H1 (cell line): ENCODE measurements at regions not wholly inside any gene's neighbourhood (a gene's known extent, or its start where the extent isn't known, plus 50 kb on each side); places are given as distances from the start of the nearest gene placed in this dataset.

Experiments used
- CTCF ChIA-PET: fragments of 300-600 bp; sonication (Branson Sonifier 250); formaldehyde crosslinking; loops from one replicate; lab custom pipeline; 2021; ENCODE audit not compliant: partially characterized antibody; lab: Charles Lee
- POLR2A ChIA-PET: fragments of 300-600 bp; sonication (Branson Sonifier 250); formaldehyde crosslinking; loops from one replicate; lab custom pipeline; 2021; ENCODE audit warnings: inconsistent platforms; ENCODE audit not compliant: partially characterized antibody; lab: Charles Lee
- DNase-seq, 2 experiments: peaks; one replicate each; pipeline versions ENCODE4 v3.0.0 to v3.0.0-alpha.2; 2010 to 2022; ENCODE audit warnings: low spot score in 2 of 2, low read depth in 1 of 2, mixed read lengths in 1 of 2
- FAIRE-seq: peaks from 2 replicates; lab custom pipeline; 2011; peaks lifted over from hg19 to GRCh38; lab: Jason Lieb, UNC
- H2AFZ ChIP-seq: 2 replicates; pipeline ENCODE4 v1.8.1; 2012; ENCODE audit warnings: low read length, inconsistent platforms
- H2AK5ac ChIP-seq: 2 replicates; pipeline ENCODE4 v1.6.1; 2013; ENCODE audit warnings: low read depth, low read length
- H2BK120ac ChIP-seq: replicated peaks from 2 replicates; pipeline ENCODE3; 2013; ENCODE audit warnings: low read depth, low read length, inconsistent platforms
- H2BK12ac ChIP-seq: 2 replicates; pipeline ENCODE4 v1.6.1; 2013; ENCODE audit warnings: low read depth, low read length
- H2BK15ac ChIP-seq: 2 replicates; pipeline ENCODE4 v1.6.1; 2013; ENCODE audit warnings: low read length
- H2BK20ac ChIP-seq: 2 replicates; pipeline ENCODE4 v1.6.1; 2013; ENCODE audit warnings: low read length
- H2BK5ac ChIP-seq: 2 replicates; pipeline ENCODE4 v1.6.1; 2013; ENCODE audit warnings: low read depth, low read length
- H3K14ac ChIP-seq: 2 replicates; pipeline ENCODE4 v1.6.1; 2013; ENCODE audit warnings: inconsistent platforms; ENCODE audit not compliant: insufficient read length
- H3K18ac ChIP-seq: 2 replicates; pipeline ENCODE4 v1.6.1; 2013; ENCODE audit warnings: low read length; ENCODE audit errors: extremely low read depth
- H3K23ac ChIP-seq: 2 replicates; pipeline ENCODE4 v1.6.1; 2013; ENCODE audit warnings: inconsistent platforms; ENCODE audit not compliant: insufficient read length
- H3K23me2 ChIP-seq: 2 replicates; pipeline ENCODE4 v1.6.1; 2013; ENCODE audit warnings: low read depth, low read length
- H3K27ac ChIP-seq: 2 replicates; pipeline ENCODE4 v1.6.1; 2011; ENCODE audit warnings: low read depth, low read length, inconsistent platforms
- H3K27me3 ChIP-seq, 4 experiments: replicated peaks in 1 of 4; 1 replicate in 1 of 4; 2 replicates in 3 of 4; pipeline versions ENCODE4 v1.6.1 to v1.8.1; 2011 to 2013; ENCODE audit warnings: low read length in 3 of 4, mild to moderate bottlenecking in 3 of 4, inconsistent platforms in 2 of 4, mixed read lengths in 2 of 4, moderate library complexity in 1 of 4; ENCODE audit not compliant: control insufficient read depth in 3 of 4, insufficient read depth in 3 of 4; ENCODE audit errors: extremely low read depth in 1 of 4
- H3K36me3 ChIP-seq, 4 experiments: 2 replicates each; pipeline versions ENCODE4 v1.6.1 to v1.8.1; 2011 to 2013; ENCODE audit warnings: mild to moderate bottlenecking in 4 of 4, low read length in 3 of 4, moderate library complexity in 2 of 4, control low read depth in 1 of 4, inconsistent platforms in 1 of 4; ENCODE audit not compliant: insufficient read depth in 4 of 4, control insufficient read depth in 2 of 4
- H3K4ac ChIP-seq: replicated peaks from 2 replicates; pipeline ENCODE3; 2013; ENCODE audit warnings: low read length, low read depth, mixed read lengths, inconsistent platforms; ENCODE audit not compliant: insufficient read length
- H3K4me1 ChIP-seq, 4 experiments: replicated peaks in 1 of 4; 1 replicate in 1 of 4; 2 replicates in 3 of 4; pipeline versions ENCODE4 v1.6.1 to v1.8.1; 2011 to 2013; ENCODE audit warnings: low read length in 3 of 4, inconsistent platforms in 2 of 4, mixed read lengths in 1 of 4; ENCODE audit not compliant: insufficient read depth in 4 of 4, control insufficient read depth in 3 of 4
- H3K4me2 ChIP-seq, 2 experiments: 2 replicates each; pipeline versions ENCODE4 v1.6.1 to v1.8.1; 2011 to 2013; ENCODE audit warnings: low read depth in 2 of 2, low read length in 2 of 2, control low read depth in 1 of 2, inconsistent platforms in 1 of 2, mild to moderate bottlenecking in 1 of 2; ENCODE audit not compliant: insufficient read depth in 1 of 2
- H3K4me3 ChIP-seq, 4 experiments: fragments of 200-600, 300-600 bp in 1 of 4; sonication (generic), shearing (Covaris generic), sonication (Bioruptor Twin) in 1 of 4; 2 replicates each; pipeline versions ENCODE4 v1.5.1 to v1.8.1; 2011 to 2016; ENCODE audit warnings: low read length in 4 of 4, low read depth in 3 of 4, control low read depth in 2 of 4, inconsistent platforms in 2 of 4, mild to moderate bottlenecking in 2 of 4, mixed read lengths in 1 of 4, moderate library complexity in 1 of 4; ENCODE audit not compliant: insufficient read depth in 2 of 4; ENCODE audit errors: extremely low read depth in 1 of 4
- H3K56ac ChIP-seq: replicated peaks from 2 replicates; pipeline ENCODE3; 2013; ENCODE audit warnings: low read depth, mild to moderate bottlenecking, mixed read lengths, low read length, inconsistent platforms; ENCODE audit not compliant: insufficient read length
- H3K79me1 ChIP-seq: 2 replicates; pipeline ENCODE4 v1.6.1; 2013; ENCODE audit warnings: low read depth, low read length, control low read depth
- H3K79me2 ChIP-seq, 2 experiments: 2 replicates each; pipeline versions ENCODE4 v1.6.1 to v1.8.1; 2012 to 2013; ENCODE audit warnings: low read length in 2 of 2, mild to moderate bottlenecking in 2 of 2, inconsistent platforms in 1 of 2; ENCODE audit not compliant: insufficient read depth in 2 of 2, control insufficient read depth in 1 of 2
- H3K9ac ChIP-seq, 4 experiments: replicated peaks in 1 of 4; 1 replicate in 1 of 4; 2 replicates in 3 of 4; pipeline versions ENCODE4 v1.6.1 to v1.8.1; 2011 to 2013; ENCODE audit warnings: low read depth in 3 of 4, low read length in 3 of 4, control low read depth in 2 of 4, mild to moderate bottlenecking in 2 of 4, moderate library complexity in 2 of 4, inconsistent platforms in 1 of 4; ENCODE audit errors: extremely low read depth in 1 of 4
- H3K9me3 ChIP-seq, 2 experiments: 2 replicates each; pipeline versions ENCODE4 v1.6.1 to v1.8.1; 2012 to 2013; ENCODE audit warnings: mild to moderate bottlenecking in 2 of 2, moderate library complexity in 2 of 2, control low read depth in 1 of 2, inconsistent platforms in 1 of 2, low read depth in 1 of 2, low read length in 1 of 2, mixed read lengths in 1 of 2; ENCODE audit not compliant: insufficient read depth in 2 of 2
- H4K20me1 ChIP-seq, 2 experiments: replicated peaks in 1 of 2; 2 replicates each; pipeline versions ENCODE3 to v1.8.1; 2011 to 2013; ENCODE audit warnings: inconsistent platforms in 2 of 2, low read length in 2 of 2, mild to moderate bottlenecking in 1 of 2; ENCODE audit not compliant: insufficient read depth in 2 of 2, control insufficient read depth in 1 of 2
- H4K5ac ChIP-seq: 2 replicates; pipeline ENCODE4 v1.6.1; 2013; ENCODE audit warnings: low read length, low read depth, mixed read lengths, inconsistent platforms; ENCODE audit not compliant: insufficient read length
- H4K8ac ChIP-seq: 2 replicates; pipeline ENCODE4 v1.8.0; 2013; ENCODE audit warnings: mild to moderate bottlenecking, moderate library complexity, low read length, inconsistent platforms; ENCODE audit not compliant: insufficient read depth; ENCODE audit errors: extremely low read depth
- H4K91ac ChIP-seq: replicated peaks from 2 replicates; pipeline ENCODE3; 2013; ENCODE audit warnings: low read length, mixed read lengths, inconsistent platforms; ENCODE audit not compliant: insufficient read length
- GABPA ChIP-seq: IDR thresholded peaks from 2 replicates; pipeline ENCODE4 v1.6.1; 2011; ENCODE audit warnings: mild to moderate bottlenecking, low read length, moderate library complexity, borderline replicate concordance; ENCODE audit not compliant: insufficient read depth
- HDAC6 ChIP-seq: IDR thresholded peaks from one replicate; pipeline ENCODE4 v1.7.1; 2012; ENCODE audit warnings: low read depth, mild to moderate bottlenecking, inconsistent platforms, low read length, moderate library complexity
- JUND ChIP-seq: IDR thresholded peaks from 2 replicates; pipeline ENCODE4 v1.6.1; 2011; ENCODE audit warnings: mild to moderate bottlenecking, improper control_type of control experiment, low read length
- POLR2A ChIP-seq, 2 experiments: IDR thresholded peaks; 1 replicate in 1 of 2; 2 replicates in 1 of 2; pipeline ENCODE4 v1.6.1; 2011; ENCODE audit warnings: low read depth in 2 of 2, low read length in 2 of 2, mild to moderate bottlenecking in 2 of 2; ENCODE audit errors: control extremely low read depth in 1 of 2
- POLR2AphosphoS5 ChIP-seq: IDR thresholded peaks from 2 replicates; pipeline ENCODE4 v1.6.1; 2011; ENCODE audit warnings: low read depth, low read length
- SIX5 ChIP-seq: IDR thresholded peaks from 2 replicates; pipeline ENCODE4 v1.6.1; 2011; ENCODE audit warnings: mild to moderate bottlenecking, low read depth, low read length
- TBP ChIP-seq: IDR thresholded peaks from 2 replicates; pipeline ENCODE4 v1.6.1; 2011; ENCODE audit warnings: low read depth, low read length, improper control_type of control experiment
- WGBS, 2 experiments: shearing (Covaris generic) in 1 of 2; methylation state at CpG; one replicate each; pipeline versions ENCODE4 v1.1.6 to v1.1.7; 2013 to 2015; ENCODE audit warnings: low lambda C conversion rate in 2 of 2, mixed read lengths in 2 of 2, inconsistent platforms in 1 of 2, low coverage in 1 of 2, missing lambda C conversion rate in 1 of 2; ENCODE audit not compliant: insufficient replicate concordance in 2 of 2, insufficient coverage in 1 of 2, insufficient read length in 1 of 2; ENCODE audit errors: extremely low coverage in 1 of 2, missing lambda C conversion rate in 1 of 2; 5-methylcytosine and 5-hydroxymethylcytosine counted together
- TF ChIP-seq, protein P1 (sequence below): IDR thresholded peaks from 2 replicates; pipeline ENCODE4 v1.6.1; 2011; ENCODE audit warnings: low read depth, mild to moderate bottlenecking, low read length; ENCODE audit not compliant: insufficient read depth
- TF ChIP-seq, protein P2 (sequence below): IDR thresholded peaks from 2 replicates; pipeline ENCODE4 v1.6.1; 2012; ENCODE audit warnings: inconsistent platforms
- TF ChIP-seq, protein P3 (sequence below): IDR thresholded peaks from 2 replicates; pipeline ENCODE4 v1.6.1; 2012; ENCODE audit warnings: low read length, inconsistent platforms

DNA sequence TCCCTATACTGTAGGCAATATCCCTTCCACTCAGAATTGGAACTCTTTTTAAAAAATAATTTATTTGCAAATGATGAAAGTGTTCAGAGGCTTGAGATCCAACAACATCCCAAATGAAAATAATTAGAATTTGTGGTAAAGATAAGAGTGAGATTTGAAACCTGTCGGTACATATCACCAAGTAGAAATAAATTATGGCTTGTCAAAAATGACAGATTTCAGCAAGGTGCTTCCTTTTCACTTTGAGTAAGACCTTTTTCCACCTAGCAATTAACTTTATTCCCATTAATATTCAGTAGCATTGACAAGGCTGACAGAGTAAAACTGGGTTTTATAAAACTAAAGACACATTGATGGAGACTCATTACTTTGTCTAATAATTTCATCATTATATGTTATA is 107.7 kb upstream of the PRKD1 start:
- no peaks in the 10 kb centered on the region for H3K27me3 ChIP-seq
- H3K36me3 ChIP-seq, result no peaks in the 10 kb centered on the region
- no peak overlapping the region for H2BK12ac ChIP-seq
- WGBS, 2 experiments, result 92% methylated on average over 1 of the region's 1 CpG; no CpG with 5 or more reads in 1 of the 2 experiments
- H2BK15ac ChIP-seq, result no peak overlapping the region
- no peak overlapping the region for H2BK20ac ChIP-seq
- no peak overlapping the region for H3K9ac ChIP-seq
- DNase-seq, result no peak
- no peak overlapping the region for H3K56ac ChIP-seq
- H2AFZ ChIP-seq, result no peak overlapping the region
- H3K14ac ChIP-seq, result no peak overlapping the region
- no peak overlapping the region for H4K8ac ChIP-seq
- H3K23ac ChIP-seq, result no peak overlapping the region
- no peak overlapping the region for H3K27ac ChIP-seq
- H3K4me3 ChIP-seq, result no peak overlapping the region
- H3K4me1 ChIP-seq, result peaks cover 0 to 3% (median 0%) of the 10 kb centered on the region in 4 experiments; a peak in 1 of 7 replicates
- no peak for FAIRE-seq
- no peak overlapping the region for H2BK5ac ChIP-seq
- H2BK120ac ChIP-seq, result no peak overlapping the region
- no peak overlapping the region for H4K5ac ChIP-seq
- no peaks in the 10 kb centered on the region for H4K20me1 ChIP-seq
- TF ChIP-seq, protein P1, sequence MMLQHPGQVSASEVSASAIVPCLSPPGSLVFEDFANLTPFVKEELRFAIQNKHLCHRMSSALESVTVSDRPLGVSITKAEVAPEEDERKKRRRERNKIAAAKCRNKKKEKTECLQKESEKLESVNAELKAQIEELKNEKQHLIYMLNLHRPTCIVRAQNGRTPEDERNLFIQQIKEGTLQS, result no peak
- TF ChIP-seq SIX5, result no peak
- TF ChIP-seq, protein P2, sequence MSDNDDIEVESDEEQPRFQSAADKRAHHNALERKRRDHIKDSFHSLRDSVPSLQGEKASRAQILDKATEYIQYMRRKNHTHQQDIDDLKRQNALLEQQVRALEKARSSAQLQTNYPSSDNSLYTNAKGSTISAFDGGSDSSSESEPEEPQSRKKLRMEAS, result no peak
- no peak for TF ChIP-seq POLR2A (IDR thresholded peaks at IDR 0.05; ENCODE audit: control extremely low read depth in 1 of 2, low read depth in 2 of 2, low read length in 2 of 2)
- TF ChIP-seq GABPA, result no peak
- TF ChIP-seq, protein P3, sequence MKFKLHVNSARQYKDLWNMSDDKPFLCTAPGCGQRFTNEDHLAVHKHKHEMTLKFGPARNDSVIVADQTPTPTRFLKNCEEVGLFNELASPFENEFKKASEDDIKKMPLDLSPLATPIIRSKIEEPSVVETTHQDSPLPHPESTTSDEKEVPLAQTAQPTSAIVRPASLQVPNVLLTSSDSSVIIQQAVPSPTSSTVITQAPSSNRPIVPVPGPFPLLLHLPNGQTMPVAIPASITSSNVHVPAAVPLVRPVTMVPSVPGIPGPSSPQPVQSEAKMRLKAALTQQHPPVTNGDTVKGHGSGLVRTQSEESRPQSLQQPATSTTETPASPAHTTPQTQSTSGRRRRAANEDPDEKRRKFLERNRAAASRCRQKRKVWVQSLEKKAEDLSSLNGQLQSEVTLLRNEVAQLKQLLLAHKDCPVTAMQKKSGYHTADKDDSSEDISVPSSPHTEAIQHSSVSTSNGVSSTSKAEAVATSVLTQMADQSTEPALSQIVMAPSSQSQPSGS, result no peak
- no peak for TF ChIP-seq HDAC6
- TF ChIP-seq POLR2AphosphoS5, result no peak
- TF ChIP-seq TBP, result no peak
- TF ChIP-seq JUND, result no peak
- H3K9me3 ChIP-seq, result no peaks in the 10 kb centered on the region
- POLR2A ChIA-PET, result no interaction called here
- H4K91ac ChIP-seq, result no peak overlapping the region
- H3K18ac ChIP-seq, result no peak overlapping the region
- no peaks in the 10 kb centered on the region for H3K79me2 ChIP-seq
- H3K4me2 ChIP-seq, result no peak overlapping the region
- no peak overlapping the region for H2AK5ac ChIP-seq
- CTCF ChIA-PET, result no interaction called here
- H3K79me1 ChIP-seq, result no peaks in the 10 kb centered on the region
- H3K23me2 ChIP-seq, result no peaks in the 10 kb centered on the region
- H3K4ac ChIP-seq, result no peak overlapping the region
